Osteocyte (in vitro differentiated cells): ENCODE measurements at regions not wholly inside any gene's neighbourhood (a gene's known extent, or its start where the extent isn't known, plus 50 kb on each side); places are given as distances from the start of the nearest gene placed in this dataset.

Experiments used
- DNase-seq: peaks from one replicate; pipeline ENCODE4 v3.0.0; 2021; ENCODE audit warnings: mixed read lengths; ENCODE audit not compliant: unreplicated experiment; ENCODE audit errors: extremely low spot score
- H3K27ac Mint-ChIP-seq: one replicate; pipeline ENCODE4 v1.8.0; 2021; ENCODE audit warnings: mild to moderate bottlenecking, mixed read lengths; ENCODE audit not compliant: unreplicated experiment
- H3K27me3 Mint-ChIP-seq: one replicate; pipeline ENCODE4 v1.8.0; 2021; ENCODE audit warnings: mixed read lengths; ENCODE audit not compliant: unreplicated experiment
- H3K36me3 Mint-ChIP-seq: one replicate; pipeline ENCODE4 v1.8.0; 2021; ENCODE audit warnings: mixed read lengths; ENCODE audit not compliant: unreplicated experiment
- H3K4me1 Mint-ChIP-seq: one replicate; pipeline ENCODE4 v1.8.0; 2021; ENCODE audit warnings: mixed read lengths; ENCODE audit not compliant: unreplicated experiment
- H3K4me3 Mint-ChIP-seq: one replicate; pipeline ENCODE4 v1.8.0; 2021; ENCODE audit warnings: mild to moderate bottlenecking, moderate library complexity, mixed read lengths; ENCODE audit not compliant: unreplicated experiment
- H3K9me3 Mint-ChIP-seq: one replicate; pipeline ENCODE4 v1.8.0; 2021; ENCODE audit warnings: mixed read lengths; ENCODE audit not compliant: unreplicated experiment
- CTCF ChIP-seq: fragments of 200-600 bp; sonication (generic); IDR thresholded peaks from 2 replicates; pipeline ENCODE4 v1.5.0; 2021; ENCODE audit warnings: antibody characterized with exemption, mild to moderate bottlenecking, moderate library complexity

DNA sequence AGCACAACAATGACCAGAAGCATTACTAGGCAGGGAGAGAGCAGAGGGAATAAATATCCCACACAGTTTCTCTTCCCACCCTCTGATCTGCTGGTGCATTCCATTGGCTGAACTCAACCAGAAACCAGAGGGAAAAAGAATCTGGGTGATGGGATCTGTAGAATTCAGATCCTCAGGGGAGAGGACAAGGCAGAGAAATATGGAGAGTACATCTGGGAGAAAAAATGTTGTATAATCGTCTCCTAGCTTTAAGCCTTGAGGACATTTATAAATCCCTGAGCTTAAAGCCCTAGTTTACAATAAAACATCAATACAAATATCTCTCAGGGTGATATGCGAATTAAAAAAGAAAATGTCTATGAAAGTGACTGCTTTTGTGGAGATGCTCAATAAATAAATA, 368.1 kb upstream of the MAD2L1 start:
- H3K4me3 Mint-ChIP-seq = no peak overlapping the region
- H3K27ac Mint-ChIP-seq = no peak overlapping the region
- no peaks in the 10 kb centered on the region for H3K9me3 Mint-ChIP-seq
- no peak for TF ChIP-seq CTCF
- H3K4me1 Mint-ChIP-seq = no peaks in the 10 kb centered on the region
- no peaks in the 10 kb centered on the region for H3K36me3 Mint-ChIP-seq
- peaks cover 4% of the 10 kb centered on the region for H3K27me3 Mint-ChIP-seq
- no peak for DNase-seq

DNA sequence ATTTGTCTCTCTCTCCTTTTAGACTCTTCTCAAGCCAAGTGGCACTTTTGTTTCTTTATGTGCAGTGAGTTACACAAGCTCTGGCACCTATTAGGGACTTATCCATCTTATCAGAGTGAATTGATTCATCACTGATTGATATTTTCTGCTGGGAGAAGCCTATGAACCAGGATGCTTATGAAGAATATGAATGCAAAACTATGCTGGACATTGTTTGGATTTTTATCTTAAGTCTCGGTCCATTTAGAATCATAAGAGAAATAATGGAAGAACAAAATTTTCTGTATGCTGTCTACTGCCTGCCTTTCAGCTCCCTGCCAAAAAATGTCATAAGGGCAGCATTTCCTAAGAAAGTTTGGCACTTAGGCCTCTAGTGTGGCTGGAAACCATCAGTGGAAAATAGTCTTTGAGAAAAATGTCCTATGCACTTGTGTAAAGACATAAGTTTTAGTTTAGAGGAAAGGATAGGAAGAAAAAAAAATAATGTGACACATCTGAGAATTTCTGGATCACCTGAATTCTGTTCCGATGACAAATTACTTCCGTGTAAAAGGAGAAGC, 365.7 kb upstream of the MAD2L1 start:
- no peaks in the 10 kb centered on the region for H3K9me3 Mint-ChIP-seq
- no peak overlapping the region for H3K27ac Mint-ChIP-seq
- no peak for TF ChIP-seq CTCF
- no peaks in the 10 kb centered on the region for H3K36me3 Mint-ChIP-seq
- H3K4me3 Mint-ChIP-seq = no peak overlapping the region
- no peak for DNase-seq
- H3K4me1 Mint-ChIP-seq = no peaks in the 10 kb centered on the region
- peaks cover 4% of the 10 kb centered on the region for H3K27me3 Mint-ChIP-seq

- no peaks in the 10 kb centered on the region for H3K36me3 Mint-ChIP-seq
- no peak overlapping the region for H3K27ac Mint-ChIP-seq
- no peaks in the 10 kb centered on the region for H3K4me1 Mint-ChIP-seq
- no peak for TF ChIP-seq CTCF
- H3K4me3 Mint-ChIP-seq = no peak overlapping the region
- no peak for DNase-seq
- H3K27me3 Mint-ChIP-seq = peaks cover 4% of the 10 kb centered on the region
- H3K9me3 Mint-ChIP-seq = no peaks in the 10 kb centered on the region
These were observed 364.5 kb upstream of the MAD2L1 start for GRCh38 chr4:120431180-120431579.

DNA sequence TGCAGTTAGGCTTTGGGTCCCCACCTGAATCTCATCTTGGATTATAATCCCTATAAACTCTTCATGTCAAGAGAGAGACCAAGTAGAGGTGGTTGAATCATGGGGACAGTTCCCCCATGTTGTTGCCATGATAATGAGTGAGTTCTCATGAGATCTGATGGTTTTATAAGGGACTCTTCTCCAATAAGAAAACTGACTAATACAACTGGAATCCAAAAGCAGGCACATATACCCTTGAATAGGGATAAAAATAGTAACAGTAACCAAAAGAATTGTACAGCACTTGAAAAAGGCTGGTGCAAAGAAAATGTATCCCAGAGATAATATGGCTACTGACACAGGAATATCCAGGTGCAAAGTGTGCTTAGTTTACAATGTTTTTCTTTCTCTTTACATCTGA, 351.5 kb upstream of the MAD2L1 start:
- Mint-ChIP-seq H3K4me3 (no peak overlapping the region), H3K4me1 (no peaks in the 10 kb centered on the region), H3K27ac (no peak overlapping the region), H3K9me3 (no peaks in the 10 kb centered on the region), H3K36me3 (no peaks in the 10 kb centered on the region), H3K27me3 (no peaks in the 10 kb centered on the region)
- no peak for DNase-seq
- no peak for TF ChIP-seq CTCF

DNA sequence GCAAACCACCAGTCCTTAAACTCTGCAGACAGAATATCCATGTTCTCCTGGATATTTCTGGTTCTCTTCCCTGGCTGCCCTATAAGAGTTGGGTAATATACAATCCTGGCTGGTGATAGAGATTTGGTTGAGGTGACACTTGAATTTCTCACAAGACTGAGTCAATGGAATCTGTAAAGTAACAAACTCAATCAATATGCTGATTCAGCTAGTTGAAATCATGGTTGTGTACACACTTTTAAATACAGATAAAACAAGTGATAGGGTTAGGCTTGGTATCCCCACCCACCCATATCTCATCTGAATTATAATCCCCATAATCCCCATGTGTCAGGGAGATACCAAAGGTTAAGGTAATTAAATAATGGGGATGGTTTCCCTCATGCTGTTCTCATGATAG, 349.2 kb upstream of the MAD2L1 start:
- TF ChIP-seq CTCF = no peak
- Mint-ChIP-seq H3K27ac (no peak overlapping the region), H3K9me3 (peaks cover 12% of the 10 kb centered on the region), H3K36me3 (no peaks in the 10 kb centered on the region), H3K4me3 (no peak overlapping the region), H3K27me3 (no peaks in the 10 kb centered on the region), H3K4me1 (no peaks in the 10 kb centered on the region)
- DNase-seq = no peak
